Osteocyte (in vitro differentiated cells): ENCODE measurements at regions not wholly inside any gene's neighbourhood (a gene's known extent, or its start where the extent isn't known, plus 50 kb on each side); places are given as distances from the start of the nearest gene placed in this dataset.

Experiments used
- DNase-seq: peaks from one replicate; pipeline ENCODE4 v3.0.0; 2021; ENCODE audit warnings: mixed read lengths; ENCODE audit not compliant: unreplicated experiment; ENCODE audit errors: extremely low spot score
- H3K27ac Mint-ChIP-seq: one replicate; pipeline ENCODE4 v1.8.0; 2021; ENCODE audit warnings: mild to moderate bottlenecking, mixed read lengths; ENCODE audit not compliant: unreplicated experiment
- H3K27me3 Mint-ChIP-seq: one replicate; pipeline ENCODE4 v1.8.0; 2021; ENCODE audit warnings: mixed read lengths; ENCODE audit not compliant: unreplicated experiment
- H3K36me3 Mint-ChIP-seq: one replicate; pipeline ENCODE4 v1.8.0; 2021; ENCODE audit warnings: mixed read lengths; ENCODE audit not compliant: unreplicated experiment
- H3K4me1 Mint-ChIP-seq: one replicate; pipeline ENCODE4 v1.8.0; 2021; ENCODE audit warnings: mixed read lengths; ENCODE audit not compliant: unreplicated experiment
- H3K4me3 Mint-ChIP-seq: one replicate; pipeline ENCODE4 v1.8.0; 2021; ENCODE audit warnings: mild to moderate bottlenecking, moderate library complexity, mixed read lengths; ENCODE audit not compliant: unreplicated experiment
- H3K9me3 Mint-ChIP-seq: one replicate; pipeline ENCODE4 v1.8.0; 2021; ENCODE audit warnings: mixed read lengths; ENCODE audit not compliant: unreplicated experiment
- CTCF ChIP-seq: fragments of 200-600 bp; sonication (generic); IDR thresholded peaks from 2 replicates; pipeline ENCODE4 v1.5.0; 2021; ENCODE audit warnings: antibody characterized with exemption, mild to moderate bottlenecking, moderate library complexity

- no peak for DNase-seq
- TF ChIP-seq CTCF, result no peak
- no peaks in the 10 kb centered on the region for H3K36me3 Mint-ChIP-seq
- H3K4me3 Mint-ChIP-seq, result no peak overlapping the region
- H3K27me3 Mint-ChIP-seq, result no peaks in the 10 kb centered on the region
- no peak overlapping the region for H3K27ac Mint-ChIP-seq
- no peaks in the 10 kb centered on the region for H3K9me3 Mint-ChIP-seq
- no peaks in the 10 kb centered on the region for H3K4me1 Mint-ChIP-seq
Measured at GRCh38 chr4:134677209-134677814, 475.7 kb upstream of the PABPC4L start.

DNA sequence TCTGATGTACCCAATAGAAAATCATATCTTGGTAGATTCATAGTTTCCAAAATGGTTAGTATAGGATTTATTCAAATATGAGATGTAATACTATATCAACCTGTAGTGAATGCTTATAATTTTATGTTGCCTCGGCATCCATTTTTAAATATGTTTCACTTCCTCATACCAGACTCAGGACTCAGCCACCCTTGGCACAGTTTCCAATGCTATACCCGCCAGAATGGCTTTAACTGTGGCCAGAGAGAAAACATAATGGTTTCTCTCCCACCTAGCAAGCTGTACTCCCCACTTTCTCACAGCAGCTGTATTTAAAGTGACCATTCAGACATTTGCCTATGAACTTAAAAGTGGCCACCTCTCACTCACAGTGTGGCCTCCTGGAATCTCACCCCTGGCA is 466.6 kb upstream of the PABPC4L start:
- no peak overlapping the region for H3K27ac Mint-ChIP-seq
- TF ChIP-seq CTCF, result no peak
- H3K4me3 Mint-ChIP-seq, result no peak overlapping the region
- H3K9me3 Mint-ChIP-seq, result no peaks in the 10 kb centered on the region
- H3K4me1 Mint-ChIP-seq, result no peaks in the 10 kb centered on the region
- no peaks in the 10 kb centered on the region for H3K27me3 Mint-ChIP-seq
- no peak for DNase-seq
- H3K36me3 Mint-ChIP-seq, result no peaks in the 10 kb centered on the region

GRCh38 chr4:134666640-134667039 is 465.1 kb upstream of the PABPC4L start:
- Mint-ChIP-seq H3K4me1 (no peaks in the 10 kb centered on the region), H3K36me3 (no peaks in the 10 kb centered on the region), H3K4me3 (no peak overlapping the region), H3K27ac (no peak overlapping the region), H3K27me3 (no peaks in the 10 kb centered on the region), H3K9me3 (no peaks in the 10 kb centered on the region)
- TF ChIP-seq CTCF, result no peak
- no peak for DNase-seq

DNA sequence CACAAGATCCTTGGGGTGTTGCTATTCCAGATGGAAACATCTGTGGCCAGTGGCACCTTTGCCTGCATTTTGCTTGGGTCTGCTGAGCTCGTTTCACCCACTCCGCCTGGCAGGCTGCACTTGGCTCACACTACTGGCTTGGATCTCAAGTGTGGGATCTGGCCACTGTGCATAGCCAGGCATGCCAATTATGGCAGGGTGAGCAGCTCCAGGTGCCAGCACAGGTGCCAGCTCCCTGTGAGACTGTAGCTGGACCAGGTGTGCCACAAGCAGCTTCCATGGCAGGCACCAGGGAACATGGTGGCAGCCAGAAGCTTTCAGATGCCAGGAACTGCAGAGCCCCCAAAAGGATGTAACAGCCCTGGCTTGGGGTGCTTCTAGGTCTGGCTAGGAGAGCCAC is 463.8 kb upstream of the PABPC4L start:
- no peaks in the 10 kb centered on the region for H3K27me3 Mint-ChIP-seq
- no peaks in the 10 kb centered on the region for H3K9me3 Mint-ChIP-seq
- DNase-seq, result no peak
- no peak overlapping the region for H3K27ac Mint-ChIP-seq
- H3K36me3 Mint-ChIP-seq, result no peaks in the 10 kb centered on the region
- H3K4me1 Mint-ChIP-seq, result no peaks in the 10 kb centered on the region
- H3K4me3 Mint-ChIP-seq, result no peak overlapping the region
- no peak for TF ChIP-seq CTCF

- no peak overlapping the region for H3K27ac Mint-ChIP-seq
- DNase-seq, result no peak
- H3K4me3 Mint-ChIP-seq, result no peak overlapping the region
- no peaks in the 10 kb centered on the region for H3K4me1 Mint-ChIP-seq
- H3K36me3 Mint-ChIP-seq, result no peaks in the 10 kb centered on the region
- H3K27me3 Mint-ChIP-seq, result no peaks in the 10 kb centered on the region
- no peak for TF ChIP-seq CTCF
- H3K9me3 Mint-ChIP-seq, result no peaks in the 10 kb centered on the region
Measured at GRCh38 chr4:134663742-134664141, 462.2 kb upstream of the PABPC4L start.
